A673 (cell line): ENCODE measurements at regions not wholly inside any gene's neighbourhood (a gene's known extent, or its start where the extent isn't known, plus 50 kb on each side); places are given as distances from the start of the nearest gene placed in this dataset.

Experiments
- EZH2 ChIP-seq: fragments of 200-600 bp; sonication (generic); IDR thresholded peaks from 2 replicates; pipeline ENCODE4 v1.6.1; 2017; ENCODE audit warnings: borderline replicate concordance, low read depth, mild to moderate bottlenecking, mixed read lengths, antibody characterized with exemption, low read length; ENCODE audit not compliant: poor library complexity, severe bottlenecking
- TF ChIP-seq, protein P1 (sequence below): fragments of 300-800, 200-600 bp; sonication (generic); conservative IDR thresholded peaks from 2 replicates; pipeline ENCODE4 v1.5.1; 2017; ENCODE audit warnings: low read depth, mild to moderate bottlenecking, antibody characterized with exemption, low read length, moderate library complexity, mixed read lengths

DNA sequence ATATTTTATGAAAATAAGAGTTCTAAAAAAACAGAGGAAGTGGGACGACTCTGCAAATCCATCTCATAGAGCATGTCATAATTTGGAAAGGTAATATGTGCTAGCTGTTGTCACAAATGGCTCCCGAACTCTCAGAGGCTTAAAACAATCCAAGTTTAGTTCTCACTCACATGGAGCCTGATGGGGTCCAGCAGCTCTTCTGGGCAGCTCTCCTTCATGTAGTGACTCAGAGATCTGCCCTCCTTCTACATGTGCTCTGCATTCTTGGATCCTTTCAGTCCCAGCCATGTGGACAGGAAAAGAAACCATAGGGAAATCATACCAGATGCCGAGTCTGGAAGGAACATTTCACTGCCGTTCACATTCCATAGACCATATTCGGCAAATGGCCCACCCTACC lies 180.1 kb upstream of the APCDD1 start:
- TF ChIP-seq, protein P1, sequence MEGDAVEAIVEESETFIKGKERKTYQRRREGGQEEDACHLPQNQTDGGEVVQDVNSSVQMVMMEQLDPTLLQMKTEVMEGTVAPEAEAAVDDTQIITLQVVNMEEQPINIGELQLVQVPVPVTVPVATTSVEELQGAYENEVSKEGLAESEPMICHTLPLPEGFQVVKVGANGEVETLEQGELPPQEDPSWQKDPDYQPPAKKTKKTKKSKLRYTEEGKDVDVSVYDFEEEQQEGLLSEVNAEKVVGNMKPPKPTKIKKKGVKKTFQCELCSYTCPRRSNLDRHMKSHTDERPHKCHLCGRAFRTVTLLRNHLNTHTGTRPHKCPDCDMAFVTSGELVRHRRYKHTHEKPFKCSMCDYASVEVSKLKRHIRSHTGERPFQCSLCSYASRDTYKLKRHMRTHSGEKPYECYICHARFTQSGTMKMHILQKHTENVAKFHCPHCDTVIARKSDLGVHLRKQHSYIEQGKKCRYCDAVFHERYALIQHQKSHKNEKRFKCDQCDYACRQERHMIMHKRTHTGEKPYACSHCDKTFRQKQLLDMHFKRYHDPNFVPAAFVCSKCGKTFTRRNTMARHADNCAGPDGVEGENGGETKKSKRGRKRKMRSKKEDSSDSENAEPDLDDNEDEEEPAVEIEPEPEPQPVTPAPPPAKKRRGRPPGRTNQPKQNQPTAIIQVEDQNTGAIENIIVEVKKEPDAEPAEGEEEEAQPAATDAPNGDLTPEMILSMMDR = no peak
- TF ChIP-seq EZH2 = no peak
